Mesendoderm (in vitro differentiated cells): ENCODE measurements at regions not wholly inside any gene's neighbourhood (a gene's known extent, or its start where the extent isn't known, plus 50 kb on each side); places are given as distances from the start of the nearest gene placed in this dataset.

Source experiments
- DNase-seq: peaks from one replicate; pipeline ENCODE4 v3.0.0; 2013
- H2AK5ac ChIP-seq: 2 replicates; pipeline ENCODE4 v1.6.1; 2013; ENCODE audit warnings: low read length, inconsistent platforms
- H2BK120ac ChIP-seq: 2 replicates; pipeline ENCODE4 v1.6.1; 2013; ENCODE audit warnings: low read depth, mild to moderate bottlenecking, low read length, moderate library complexity, mixed read lengths
- H2BK15ac ChIP-seq: replicated peaks from 2 replicates; pipeline ENCODE4 v1.6.1; 2013; ENCODE audit warnings: low read depth, mild to moderate bottlenecking, moderate library complexity
- H2BK5ac ChIP-seq: 2 replicates; pipeline ENCODE4 v1.6.1; 2013; ENCODE audit warnings: low read length, inconsistent platforms
- H3K18ac ChIP-seq: 2 replicates; pipeline ENCODE4 v1.6.1; 2013; ENCODE audit warnings: mild to moderate bottlenecking, low read length, mixed read lengths
- H3K23ac ChIP-seq: one replicate; pipeline ENCODE4 v1.6.1; 2013; ENCODE audit warnings: low read length
- H3K27ac ChIP-seq: 2 replicates; pipeline ENCODE4 v1.5.1; 2013; ENCODE audit warnings: low read depth, mild to moderate bottlenecking, inconsistent platforms, low read length, moderate library complexity
- H3K27me3 ChIP-seq: 2 replicates; pipeline ENCODE4 v1.6.1; 2013; ENCODE audit warnings: low read length, control low read depth, mild to moderate bottlenecking, inconsistent platforms; ENCODE audit not compliant: insufficient read depth, poor library complexity
- H3K36me3 ChIP-seq: 2 replicates; pipeline ENCODE4 v1.6.1; 2013; ENCODE audit warnings: low read length, inconsistent platforms; ENCODE audit not compliant: control insufficient read depth, insufficient read depth
- H3K4ac ChIP-seq: one replicate; pipeline ENCODE4 v1.6.1; 2013; ENCODE audit warnings: low read depth, mild to moderate bottlenecking, low read length, moderate library complexity
- H3K4me1 ChIP-seq: 2 replicates; pipeline ENCODE4 v1.6.1; 2013; ENCODE audit warnings: low read depth, low read length, inconsistent platforms; ENCODE audit not compliant: control insufficient read depth
- H3K4me2 ChIP-seq: 2 replicates; pipeline ENCODE4 v1.6.1; 2013; ENCODE audit warnings: low read length
- H3K4me3 ChIP-seq: 2 replicates; pipeline ENCODE4 v1.5.1; 2013; ENCODE audit warnings: mild to moderate bottlenecking, low read length
- H3K56ac ChIP-seq: one replicate; pipeline ENCODE4 v1.6.1; 2013; ENCODE audit warnings: low read length
- H3K79me1 ChIP-seq: 2 replicates; pipeline ENCODE4 v1.6.1; 2013; ENCODE audit warnings: low read length, inconsistent platforms
- H3K79me2 ChIP-seq: 2 replicates; pipeline ENCODE4 v1.6.1; 2013; ENCODE audit warnings: mild to moderate bottlenecking, low read length; ENCODE audit not compliant: control insufficient read depth, insufficient read depth
- H3K9ac ChIP-seq: 2 replicates; pipeline ENCODE4 v1.6.1; 2013; ENCODE audit warnings: low read length, inconsistent platforms
- H4K5ac ChIP-seq: one replicate; pipeline ENCODE4 v1.6.1; 2013; ENCODE audit warnings: low read length
- H4K8ac ChIP-seq: one replicate; pipeline ENCODE4 v1.6.1; 2013; ENCODE audit warnings: low read depth, mild to moderate bottlenecking, control low read depth, low read length, moderate library complexity
- WGBS: extraction: QIAGEN DNeasy Blood & Tissue Kit; methylation state at CpG from one replicate; pipeline ENCODE4 v1.1.7; 2013; ENCODE audit warnings: low lambda C conversion rate, missing lambda C conversion rate; ENCODE audit not compliant: insufficient coverage; ENCODE audit errors: extremely low coverage; 5-methylcytosine and 5-hydroxymethylcytosine counted together

DNA sequence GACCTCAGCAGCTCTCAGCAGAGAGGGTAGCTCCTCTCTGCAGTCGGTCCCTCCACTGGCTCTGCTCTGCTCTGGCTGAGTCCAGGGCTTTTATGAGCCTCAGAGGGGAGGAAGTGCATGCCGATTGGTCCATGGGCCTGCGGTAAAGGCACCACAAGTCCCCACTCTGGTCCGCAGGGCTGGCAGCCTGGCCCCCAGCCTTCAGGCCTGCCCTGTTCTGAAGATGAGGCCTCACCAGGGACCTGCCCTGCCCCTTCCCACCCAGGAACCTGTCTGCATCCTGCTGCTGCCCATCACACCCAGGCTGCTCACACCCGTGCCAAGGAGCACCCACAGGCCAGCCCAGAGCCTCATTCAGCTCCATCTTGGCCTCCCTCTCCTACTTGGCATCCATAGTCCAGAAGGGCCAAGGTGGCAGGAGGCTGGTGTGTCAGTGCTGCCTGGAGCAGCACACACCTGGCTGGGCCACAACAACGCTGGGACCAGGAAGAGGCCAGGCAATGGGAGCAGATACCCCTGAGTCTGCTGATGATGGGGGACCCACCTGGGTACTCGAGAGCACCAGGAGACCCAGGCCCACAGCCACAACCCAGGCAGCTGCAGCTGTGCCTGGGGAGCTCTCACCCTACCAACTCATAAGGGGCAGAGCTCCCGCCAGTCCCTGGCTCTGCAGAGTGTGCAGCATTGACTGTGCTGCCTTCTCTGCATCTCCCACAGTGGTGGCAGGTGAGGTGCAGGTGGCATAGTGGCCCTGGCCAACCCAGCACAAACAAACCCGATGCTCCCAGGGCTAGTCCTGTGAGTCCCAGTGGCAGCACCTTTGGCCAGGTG is 191.9 kb upstream of the NUDT6 start:
- no peak overlapping the region for H2BK15ac ChIP-seq
- no peaks in the 10 kb centered on the region for H3K79me1 ChIP-seq
- no peak overlapping the region for H2BK5ac ChIP-seq
- H3K4me1 ChIP-seq = no peaks in the 10 kb centered on the region
- no peak overlapping the region for H3K9ac ChIP-seq
- no peaks in the 10 kb centered on the region for H3K79me2 ChIP-seq
- no peak overlapping the region for H2BK120ac ChIP-seq
- H4K5ac ChIP-seq = no peak overlapping the region
- H3K4me3 ChIP-seq = no peak overlapping the region
- H3K23ac ChIP-seq = no peak overlapping the region
- H3K27me3 ChIP-seq = no peaks in the 10 kb centered on the region
- H4K8ac ChIP-seq = no peak overlapping the region
- no peak for DNase-seq
- H3K56ac ChIP-seq = no peak overlapping the region
- no peak overlapping the region for H2AK5ac ChIP-seq
- H3K4me2 ChIP-seq = no peak overlapping the region
- H3K18ac ChIP-seq = no peak overlapping the region
- WGBS = no CpG with 5 or more reads among the region's 9 CpGs
- no peaks in the 10 kb centered on the region for H3K36me3 ChIP-seq
- no peak overlapping the region for H3K4ac ChIP-seq
- no peak overlapping the region for H3K27ac ChIP-seq

DNA sequence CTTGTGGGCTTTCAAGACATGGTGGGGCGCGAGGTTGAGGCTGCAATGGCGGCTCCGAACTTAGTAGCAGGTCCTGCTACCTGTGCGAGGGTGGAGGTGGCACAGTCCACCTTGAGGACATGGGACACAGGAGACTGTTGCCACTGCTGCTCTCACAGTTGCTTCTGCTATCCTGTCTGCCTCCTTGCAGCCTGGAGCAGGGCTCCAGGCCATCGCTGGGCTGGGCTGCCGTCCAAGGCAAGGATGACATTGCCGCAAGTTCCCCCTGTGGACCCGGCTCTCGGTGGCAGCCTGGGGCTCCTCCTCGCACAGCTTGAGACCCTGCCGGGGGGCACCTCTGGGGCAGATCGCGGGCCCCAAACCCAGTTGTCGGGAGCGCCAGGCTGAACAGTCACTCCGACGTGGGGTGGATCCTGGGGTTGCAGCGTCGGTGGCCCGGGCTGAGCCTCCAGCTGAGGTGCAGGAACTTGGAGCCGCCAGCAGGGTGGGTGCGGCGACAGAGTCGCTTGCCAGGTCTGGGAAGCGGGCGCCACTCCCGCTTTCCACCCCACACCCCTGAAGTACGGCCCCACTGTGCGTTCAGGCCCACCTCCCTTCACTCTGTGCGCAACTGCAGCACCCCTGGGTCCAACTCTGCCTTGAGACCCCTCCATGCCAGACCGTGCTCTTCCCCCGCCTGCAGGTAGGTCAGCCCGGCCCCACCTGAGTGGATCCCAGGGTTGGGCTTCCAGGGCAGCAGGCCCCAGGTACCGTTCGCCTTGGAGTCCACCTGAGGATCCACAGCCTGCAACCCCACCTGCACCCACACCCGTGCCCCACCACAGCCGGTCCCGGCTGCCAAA is 192.7 kb upstream of the NUDT6 start:
- Histone ChIP-seq H3K79me1 (no peaks in the 10 kb centered on the region), H2BK120ac (no peak overlapping the region), H3K18ac (no peak overlapping the region), H3K27me3 (no peaks in the 10 kb centered on the region), H4K5ac (no peak overlapping the region), H3K79me2 (no peaks in the 10 kb centered on the region), H3K27ac (no peak overlapping the region), H3K4ac (no peak overlapping the region), H2AK5ac (no peak overlapping the region), H3K4me3 (no peak overlapping the region), H3K23ac (no peak overlapping the region), H3K4me2 (no peak overlapping the region), H3K9ac (no peak overlapping the region), H2BK15ac (no peak overlapping the region), H3K56ac (no peak overlapping the region), H4K8ac (no peak overlapping the region), H3K4me1 (no peaks in the 10 kb centered on the region), H3K36me3 (no peaks in the 10 kb centered on the region), H2BK5ac (no peak overlapping the region)
- no peak for DNase-seq
- WGBS = no CpG with 5 or more reads among the region's 39 CpGs

DNA sequence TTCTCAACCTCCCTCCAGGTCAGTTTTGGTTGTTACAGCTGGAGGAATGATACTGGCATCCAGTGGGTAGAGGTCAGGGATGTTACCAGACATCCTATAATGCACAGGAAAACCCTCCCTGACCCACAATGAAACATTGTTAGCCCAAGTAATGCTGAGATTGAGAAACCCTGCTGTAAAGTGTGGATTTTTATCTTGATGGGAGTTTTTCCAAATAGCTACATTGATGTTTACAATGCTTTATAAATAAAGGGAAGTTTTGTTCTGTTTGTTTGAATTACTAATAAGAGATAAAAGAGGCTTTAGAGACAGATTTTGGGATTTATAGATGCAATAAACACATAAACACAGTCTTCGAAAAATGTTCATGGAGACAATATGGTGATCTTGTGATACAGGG is 194.0 kb upstream of the NUDT6 start:
- H2AK5ac ChIP-seq = no peak overlapping the region
- no peak overlapping the region for H2BK15ac ChIP-seq
- H3K79me2 ChIP-seq = no peaks in the 10 kb centered on the region
- no peak overlapping the region for H3K23ac ChIP-seq
- H3K27me3 ChIP-seq = no peaks in the 10 kb centered on the region
- no peak overlapping the region for H3K27ac ChIP-seq
- H3K36me3 ChIP-seq = no peaks in the 10 kb centered on the region
- H2BK5ac ChIP-seq = no peak overlapping the region
- H4K8ac ChIP-seq = no peak overlapping the region
- no peak overlapping the region for H3K56ac ChIP-seq
- no peaks in the 10 kb centered on the region for H3K79me1 ChIP-seq
- H2BK120ac ChIP-seq = no peak overlapping the region
- no peak overlapping the region for H3K4me3 ChIP-seq
- no peaks in the 10 kb centered on the region for H3K4me1 ChIP-seq
- H3K4ac ChIP-seq = no peak overlapping the region
- H4K5ac ChIP-seq = no peak overlapping the region
- H3K18ac ChIP-seq = no peak overlapping the region
- H3K4me2 ChIP-seq = no peak overlapping the region
- no peak overlapping the region for H3K9ac ChIP-seq
- no CpG with 5 or more reads among the region's 1 CpG for WGBS
- no peak for DNase-seq

DNA sequence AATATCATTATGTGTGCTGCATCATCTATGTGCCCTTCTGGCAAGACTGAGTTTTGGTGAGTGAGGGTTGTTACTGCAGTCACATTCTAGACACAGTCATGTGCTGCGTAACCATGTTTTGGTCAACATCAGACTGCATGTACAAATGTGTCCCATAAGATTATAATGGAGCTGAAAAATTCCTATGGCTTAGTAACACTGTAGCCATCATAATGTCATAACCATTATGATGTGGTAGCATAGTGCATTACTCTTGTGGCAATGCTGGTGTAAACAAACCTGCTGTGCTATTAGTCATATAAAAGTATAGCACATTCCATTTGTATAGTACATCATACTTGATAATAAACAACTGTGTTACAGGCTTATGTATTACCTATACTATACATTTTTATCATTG is 198.1 kb upstream of the NUDT6 start:
- WGBS = no CpG with 5 or more reads among the region's 1 CpG
- no peaks in the 10 kb centered on the region for H3K36me3 ChIP-seq
- no peak overlapping the region for H3K18ac ChIP-seq
- no peaks in the 10 kb centered on the region for H3K79me1 ChIP-seq
- H2AK5ac ChIP-seq = no peak overlapping the region
- no peak overlapping the region for H2BK15ac ChIP-seq
- H3K23ac ChIP-seq = no peak overlapping the region
- no peak overlapping the region for H4K5ac ChIP-seq
- H2BK5ac ChIP-seq = no peak overlapping the region
- no peak overlapping the region for H3K4me2 ChIP-seq
- no peak overlapping the region for H3K9ac ChIP-seq
- no peak overlapping the region for H3K27ac ChIP-seq
- DNase-seq = no peak
- H3K79me2 ChIP-seq = no peaks in the 10 kb centered on the region
- H3K4ac ChIP-seq = no peak overlapping the region
- H2BK120ac ChIP-seq = no peak overlapping the region
- no peaks in the 10 kb centered on the region for H3K4me1 ChIP-seq
- H3K56ac ChIP-seq = no peak overlapping the region
- no peak overlapping the region for H3K4me3 ChIP-seq
- no peaks in the 10 kb centered on the region for H3K27me3 ChIP-seq
- no peak overlapping the region for H4K8ac ChIP-seq

DNA sequence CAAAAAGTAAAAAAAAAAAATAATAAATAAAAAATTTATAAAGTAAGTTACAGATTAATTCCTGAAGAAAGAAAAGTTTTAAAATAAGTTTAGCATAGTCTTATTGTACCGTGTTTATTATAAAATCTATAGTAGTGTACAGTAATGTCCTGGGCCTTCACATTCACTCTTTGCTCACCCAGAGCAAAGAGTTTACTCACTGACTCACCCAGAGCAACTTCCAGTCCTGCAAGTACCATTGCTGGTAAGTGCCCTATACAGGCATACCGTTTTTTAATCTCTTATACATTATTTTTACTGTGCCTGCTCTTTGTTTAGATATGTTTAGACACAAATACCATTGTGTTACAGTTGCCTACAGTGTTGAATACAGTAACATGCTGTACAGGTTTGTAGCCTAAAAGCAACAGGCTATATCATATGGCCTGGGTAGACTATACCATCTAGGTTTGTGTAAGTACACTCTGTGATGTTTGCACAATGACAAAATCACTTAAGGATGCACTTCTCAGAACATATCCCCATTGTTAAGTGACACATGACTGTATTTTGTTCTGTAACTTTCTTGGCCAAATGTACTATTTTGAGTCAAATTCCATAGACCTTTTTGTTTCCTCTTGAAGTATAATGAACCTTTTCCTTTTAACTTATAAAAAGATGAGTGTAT is 199.0 kb upstream of the NUDT6 start:
- Histone ChIP-seq H3K79me2 (no peaks in the 10 kb centered on the region), H3K18ac (no peak overlapping the region), H3K9ac (no peak overlapping the region), H3K56ac (no peak overlapping the region), H3K27ac (no peak overlapping the region), H2BK5ac (no peak overlapping the region), H3K23ac (no peak overlapping the region), H3K4ac (no peak overlapping the region), H3K79me1 (no peaks in the 10 kb centered on the region), H2BK15ac (no peak overlapping the region), H3K4me2 (no peak overlapping the region), H3K36me3 (no peaks in the 10 kb centered on the region), H4K8ac (no peak overlapping the region), H4K5ac (no peak overlapping the region), H3K4me3 (no peak overlapping the region), H3K4me1 (no peaks in the 10 kb centered on the region), H2AK5ac (no peak overlapping the region), H3K27me3 (no peaks in the 10 kb centered on the region), H2BK120ac (no peak overlapping the region)
- DNase-seq = no peak
- WGBS = no CpG with 5 or more reads among the region's 2 CpGs
